GM19467 (cell line): ENCODE measurements at regions not wholly inside any gene's neighbourhood (a gene's known extent, or its start where the extent isn't known, plus 50 kb on each side); places are given as distances from the start of the nearest gene placed in this dataset.
"Not testable (repeated sequence)": the region's sequence is repeated elsewhere in the genome, so short reads cannot be mapped to it uniquely, and the experiment has no call there.

Experiments used
- ATAC-seq: cut with Tn5 transposase; IDR thresholded peaks from one replicate; pipeline ENCODE4 v1.9.1; 2021; ENCODE audit warnings: mild to moderate bottlenecking, moderate library complexity; ENCODE audit not compliant: unreplicated experiment

- ATAC-seq, result no peak
Measured at GRCh38 chr4:151519728-151520415, 110.9 kb downstream of the FHIP1A start.

- no peak for ATAC-seq
Measured at GRCh38 chr4:151522866-151523519, 114.0 kb downstream of the FHIP1A start.

- no peak for ATAC-seq
Measured at GRCh38 chr4:151524610-151525009, 115.6 kb downstream of the FHIP1A start.

GRCh38 chr4:151526489-151526888 lies 117.5 kb downstream of the FHIP1A start:
- not testable (repeated sequence) for ATAC-seq

GRCh38 chr4:151527699-151528098 lies 118.7 kb downstream of the FHIP1A start:
- no peak for ATAC-seq

GRCh38 chr4:151529187-151529586 lies 120.2 kb downstream of the FHIP1A start:
- ATAC-seq, result no peak

- no peak for ATAC-seq
Measured at GRCh38 chr4:151530230-151530629, 121.3 kb downstream of the FHIP1A start.

- no peak for ATAC-seq
Measured at GRCh38 chr4:151530783-151531182, 121.8 kb downstream of the FHIP1A start.

GRCh38 chr4:151532001-151532708 lies 123.2 kb downstream of the FHIP1A start:
- ATAC-seq, result no peak

GRCh38 chr4:151534195-151534594 lies 125.2 kb downstream of the FHIP1A start:
- no peak for ATAC-seq

- no peak for ATAC-seq
Measured at GRCh38 chr4:151535366-151535765, 126.4 kb downstream of the FHIP1A start.

GRCh38 chr4:151537687-151538086 lies 128.7 kb downstream of the FHIP1A start:
- no peak for ATAC-seq

GRCh38 chr4:151538963-151539362 lies 130.0 kb downstream of the FHIP1A start:
- ATAC-seq, result no peak

- ATAC-seq, result no peak
Measured at GRCh38 chr4:151540728-151541388, 131.9 kb downstream of the FHIP1A start.

GRCh38 chr4:151541389-151542071 lies 132.6 kb downstream of the FHIP1A start:
- ATAC-seq, result no peak

GRCh38 chr4:151548708-151549107 lies 139.7 kb downstream of the FHIP1A start:
- ATAC-seq, result no peak

GRCh38 chr4:151549378-151549777 lies 140.4 kb downstream of the FHIP1A start:
- ATAC-seq, result not testable (repeated sequence)

- no peak for ATAC-seq
Measured at GRCh38 chr4:151553874-151554273, 144.9 kb downstream of the FHIP1A start.

- ATAC-seq, result no peak
Measured at GRCh38 chr4:151555151-151555945, 146.4 kb downstream of the FHIP1A start.

- ATAC-seq, result no peak
Measured at GRCh38 chr4:151558496-151559113, 149.6 kb downstream of the FHIP1A start.
